ENCODE measurements at regions not wholly inside any gene's neighbourhood (a gene's known extent, or its start where the extent isn't known, plus 50 kb on each side); places are given as distances from the start of the nearest gene placed in this dataset.

DNA sequence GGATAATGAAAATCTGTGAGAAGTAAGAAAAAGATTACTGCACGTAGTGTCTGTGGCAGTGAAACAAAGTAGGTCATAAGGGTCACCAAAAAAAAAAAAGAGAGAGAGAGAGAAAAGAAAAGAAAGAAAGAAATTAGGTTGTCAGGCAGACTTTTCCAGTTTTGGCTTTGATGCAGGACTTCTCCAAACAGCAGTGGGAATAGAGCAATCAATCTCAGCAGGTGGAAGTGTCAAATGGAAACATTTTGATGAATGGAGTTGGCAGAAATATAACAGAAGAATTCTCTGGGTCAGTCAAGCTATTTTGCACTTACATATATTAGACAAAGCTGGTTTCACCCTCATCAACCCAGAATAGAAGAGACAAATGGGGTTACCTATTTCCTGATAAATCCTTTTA is 745.8 kb downstream of the SLC6A15 start:
- no peak overlapping the region for H3K14ac ChIP-seq (ENCODE audit: insufficient read length)
- no peak for FAIRE-seq

More for the DNA sequence above, 745.8 kb downstream of the SLC6A15 start:
- Histone ChIP-seq H2AK5ac (ENCODE audit: low read depth, low read length) (no peak overlapping the region), H3K4me3 (ENCODE audit: extremely low read depth in 1 of 4, insufficient read depth in 2 of 4, low read depth in 3 of 4, low read length in 4 of 4) (no peak overlapping the region), H2BK120ac (replicated peaks; ENCODE audit: low read depth, low read length) (no peak overlapping the region), H3K56ac (replicated peaks; ENCODE audit: insufficient read length, low read depth, low read length) (no peak overlapping the region), H2BK5ac (ENCODE audit: low read depth, low read length) (no peak overlapping the region), H3K4ac (replicated peaks; ENCODE audit: insufficient read length, low read depth, low read length) (no peak overlapping the region), H3K9ac (replicated peaks in 1 of 4; ENCODE audit: extremely low read depth in 1 of 4, low read depth in 3 of 4, low read length in 3 of 4) (no peak overlapping the region), H3K27me3 (replicated peaks in 1 of 4; ENCODE audit: control insufficient read depth in 3 of 4, extremely low read depth in 1 of 4, insufficient read depth in 3 of 4, low read length in 3 of 4) (no peaks in the 10 kb centered on the region), H3K9me3 (ENCODE audit: insufficient read depth in 2 of 2, low read depth in 1 of 2, low read length in 1 of 2) (no peaks in the 10 kb centered on the region), H2BK20ac (ENCODE audit: low read length) (no peak overlapping the region), H3K18ac (ENCODE audit: extremely low read depth, low read length) (no peak overlapping the region), H3K36me3 (ENCODE audit: control insufficient read depth in 2 of 4, insufficient read depth in 4 of 4, low read length in 3 of 4) (no peaks in the 10 kb centered on the region), H4K91ac (replicated peaks; ENCODE audit: insufficient read length, low read length) (no peak overlapping the region), H3K79me2 (ENCODE audit: control insufficient read depth in 1 of 2, insufficient read depth in 2 of 2, low read length in 2 of 2) (no peaks in the 10 kb centered on the region), H3K4me2 (ENCODE audit: insufficient read depth in 1 of 2, low read depth in 2 of 2, low read length in 2 of 2) (no peak overlapping the region), H4K20me1 (replicated peaks in 1 of 2; ENCODE audit: control insufficient read depth in 1 of 2, insufficient read depth in 2 of 2, low read length in 2 of 2) (peaks cover 0 to 2% of the 10 kb centered on the region in 2 experiments), H2AFZ (ENCODE audit: low read length) (no peak overlapping the region), H3K79me1 (ENCODE audit: low read depth, low read length) (no peaks in the 10 kb centered on the region), H2BK15ac (ENCODE audit: low read length) (no peak overlapping the region), H3K27ac (ENCODE audit: low read depth, low read length) (no peak overlapping the region), H4K5ac (ENCODE audit: insufficient read length, low read depth, low read length) (no peak overlapping the region), H3K23ac (ENCODE audit: insufficient read length) (no peak overlapping the region), H3K4me1 (replicated peaks in 1 of 4; ENCODE audit: control insufficient read depth in 3 of 4, insufficient read depth in 4 of 4, low read length in 3 of 4) (no peaks in the 10 kb centered on the region), H2BK12ac (ENCODE audit: low read depth, low read length) (no peak overlapping the region), H3K23me2 (ENCODE audit: low read depth, low read length) (no peaks in the 10 kb centered on the region), H4K8ac (ENCODE audit: extremely low read depth, insufficient read depth, low read length) (no peak overlapping the region)
- ChIA-PET CTCF (ENCODE audit: partially characterized antibody) (no interaction called here), POLR2A (ENCODE audit: partially characterized antibody) (no interaction called here)
- DNase-seq (ENCODE audit: low read depth in 1 of 2, low spot score in 2 of 2): no peak
- no peak for TF ChIP-seq KDM4A (IDR thresholded peaks at IDR 0.05; ENCODE audit: low read depth, low read length, severe bottlenecking)
- TF ChIP-seq RXRA (IDR thresholded peaks at IDR 0.05; ENCODE audit: insufficient read depth, low read depth, low read length): no peak
- TF ChIP-seq FOSL1 (IDR thresholded peaks at IDR 0.05; ENCODE audit: insufficient read depth, low read depth, low read length): no peak
- WGBS, 2 experiments (ENCODE audit: extremely low coverage in 1 of 2, insufficient coverage in 1 of 2, insufficient read length in 1 of 2, insufficient replicate concordance in 2 of 2, low coverage in 1 of 2, low lambda C conversion rate in 2 of 2, missing lambda C conversion rate in 1 of 2): 86% methylated on average over 1 of the region's 1 CpG; no CpG with 5 or more reads in 1 of the 2 experiments

All from H1 (cell line).